Psoas muscle (tissue), 7 donors: ENCODE measurements at regions not wholly inside any gene's neighbourhood (a gene's known extent, or its start where the extent isn't known, plus 50 kb on each side); places are given as distances from the start of the nearest gene placed in this dataset.
"Not testable (repeated sequence)": the region's sequence is repeated elsewhere in the genome, so short reads cannot be mapped to it uniquely, and the experiment has no call there.

ENCODE experiments used
- ATAC-seq, 4 donors: fragments of 200-7000 bp; cut with Tn5 transposase; one replicate each; pipeline ENCODE4 v1.9.1; 2020; ENCODE audit warnings: moderate library complexity in 3 of 4, mild to moderate bottlenecking in 2 of 4
- DNase-seq, 2 donors: peaks; one replicate each; pipeline ENCODE4 v3.0.0-alpha.2; 2020
- H3K27ac ChIP-seq: fragments of 200-600 bp; one replicate; pipeline ENCODE4 v1.8.0; 2022
- H3K27me3 ChIP-seq, 3 donors: fragments of 200-600 bp in 1 of 3; one replicate each; pipeline versions ENCODE4 v1.6.1 to v1.8.0; 2013 to 2022; ENCODE audit warnings: low read length in 2 of 3, mild to moderate bottlenecking in 2 of 3, moderate library complexity in 1 of 3; ENCODE audit not compliant: insufficient read depth in 3 of 3
- H3K36me3 ChIP-seq, 2 donors: fragments of 200-600 bp in 1 of 2; one replicate each; pipeline versions ENCODE4 v1.6.1 to v1.8.0; 2013 to 2022; ENCODE audit warnings: low read depth in 1 of 2, mild to moderate bottlenecking in 1 of 2, moderate library complexity in 1 of 2; ENCODE audit not compliant: insufficient read depth in 1 of 2
- H3K4me1 ChIP-seq: fragments of 200-600 bp; one replicate; pipeline ENCODE4 v1.8.0; 2022
- H3K4me3 ChIP-seq: fragments of 200-600 bp; one replicate; pipeline ENCODE4 v1.8.0; 2022; ENCODE audit warnings: mild to moderate bottlenecking
- H3K9me3 ChIP-seq: fragments of 200-600 bp; one replicate; pipeline ENCODE4 v1.8.0; 2022
- CTCF ChIP-seq: fragments of 200-600 bp; IDR thresholded peaks from one replicate; pipeline ENCODE4 v1.8.0; 2022; ENCODE audit warnings: antibody characterized with exemption
- WGBS, 3 donors: extraction: QIAGEN DNeasy Blood & Tissue Kit; methylation state at CpG; one replicate each; pipeline versions ENCODE4 v1.1.6 to v1.1.7; 2013; 5-methylcytosine and 5-hydroxymethylcytosine counted together
- intact Hi-C, 2 donors: fragments of 100-400 bp; cut with DNase I; formaldehyde crosslinking; loops; one replicate each; pipeline versions ENCODE4 v1.11.0 to v1.14.2; 2022
- donor health status: healthy with polysubstance abuse.
- donor health status: DM: no; HTN: no; CAD: no; lungs with moderate emphysema.
- donor health status: Bipolar disorder and iron deficiency.
- donor health status: healthy.
- donor health status: DM: yes; HTN: yes; CAD: no.
- donor health status: DM: no; HTN: no; CAD: no.
- donor health status: DM: yes; HTN: yes; CAD: no.

- Histone ChIP-seq H3K27me3 (no peaks in the 10 kb centered on the region), H3K9me3 (no peaks in the 10 kb centered on the region), H3K36me3 (no peaks in the 10 kb centered on the region), H3K4me3 (no peak overlapping the region), H3K27ac (no peak overlapping the region), H3K4me1 (no peaks in the 10 kb centered on the region)
- no peak for TF ChIP-seq CTCF
- DNase-seq (no peak), ATAC-seq (no peak)
- intact Hi-C loops, result no loop called here
- WGBS, 3 donors, result 46 to 56% (median 48%) methylated on average over 3 of the region's 3 CpGs
Observed at GRCh38 chr5:157983906-157984551, 125.1 kb upstream of the CLINT1 start.

- intact Hi-C loops, result no loop called here
- no peak overlapping the region for H3K27ac ChIP-seq
- H3K36me3 ChIP-seq, result no peaks in the 10 kb centered on the region
- H3K4me3 ChIP-seq, result no peak overlapping the region
- H3K9me3 ChIP-seq, result no peaks in the 10 kb centered on the region
- no peaks in the 10 kb centered on the region for H3K27me3 ChIP-seq
- ATAC-seq (no peak), DNase-seq (no peak)
- WGBS, 3 donors, result 38 to 60% (median 58%) methylated on average over 2 of the region's 2 CpGs
- no peaks in the 10 kb centered on the region for H3K4me1 ChIP-seq
- no peak for TF ChIP-seq CTCF
Observed at GRCh38 chr5:157978061-157978460, 119.1 kb upstream of the CLINT1 start.

DNA sequence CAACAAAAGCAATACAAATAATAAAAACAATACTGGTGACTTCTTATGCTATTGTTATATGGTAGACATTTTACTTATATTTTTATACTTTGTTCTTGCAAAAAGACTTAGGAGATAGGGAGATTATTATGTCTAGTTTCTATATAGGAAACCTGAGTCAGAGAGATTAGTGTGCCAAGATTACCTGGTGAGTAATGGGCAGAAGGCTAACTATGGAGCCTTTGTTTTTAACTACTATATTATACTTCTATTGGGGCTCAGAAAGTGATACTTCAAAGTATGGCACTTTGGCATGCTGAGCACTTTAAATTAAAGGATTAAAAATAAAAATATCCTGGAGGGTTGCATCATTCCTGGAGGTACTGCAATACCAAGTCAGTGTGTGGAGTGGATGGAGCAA, 117.5 kb upstream of the CLINT1 start:
- no peak for TF ChIP-seq CTCF
- no peak for ATAC-seq
- no peak overlapping the region for H3K27ac ChIP-seq
- no peaks in the 10 kb centered on the region for H3K27me3 ChIP-seq
- intact Hi-C loops, result no loop called here
- no peak overlapping the region for H3K4me3 ChIP-seq
- no peak for DNase-seq
- H3K36me3 ChIP-seq, result no peaks in the 10 kb centered on the region
- no peaks in the 10 kb centered on the region for H3K4me1 ChIP-seq
- H3K9me3 ChIP-seq, result no peaks in the 10 kb centered on the region

DNA sequence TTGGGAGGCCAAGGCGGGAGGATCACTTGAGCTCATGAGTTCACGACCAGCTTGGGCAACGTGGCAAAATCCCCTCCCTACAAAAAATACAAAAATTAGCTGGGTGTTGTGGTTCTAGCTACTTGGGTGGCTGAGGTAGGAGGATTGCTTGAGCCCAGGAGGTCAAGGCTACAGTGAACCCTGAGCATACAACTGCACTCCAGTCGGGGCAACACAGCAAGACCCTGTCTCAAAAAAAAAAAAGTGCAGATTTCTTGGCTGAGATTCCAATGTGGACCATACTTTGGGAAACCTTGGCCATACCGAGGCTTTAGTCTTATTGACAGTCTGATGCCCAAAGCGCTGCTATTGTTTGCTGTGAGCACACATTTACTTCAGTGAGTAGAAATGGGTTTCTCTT, 113.6 kb upstream of the CLINT1 start:
- no peaks in the 10 kb centered on the region for H3K4me1 ChIP-seq
- H3K27me3 ChIP-seq, result no peaks in the 10 kb centered on the region
- TF ChIP-seq CTCF, result no peak
- no peak for DNase-seq
- no peak for ATAC-seq
- 92 to 96% (median 92%) methylated on average over 6 of the region's 6 CpGs for WGBS, 3 donors
- H3K36me3 ChIP-seq, result no peaks in the 10 kb centered on the region
- no peak overlapping the region for H3K27ac ChIP-seq
- intact Hi-C loops, result no loop called here
- no peaks in the 10 kb centered on the region for H3K9me3 ChIP-seq
- no peak overlapping the region for H3K4me3 ChIP-seq

- Histone ChIP-seq H3K27ac (no peak overlapping the region), H3K4me3 (no peak overlapping the region), H3K27me3 (no peaks in the 10 kb centered on the region), H3K9me3 (no peaks in the 10 kb centered on the region), H3K4me1 (no peaks in the 10 kb centered on the region), H3K36me3 (no peaks in the 10 kb centered on the region)
- ATAC-seq, result no peak
- DNase-seq, result no peak
- WGBS, 3 donors, result 19 to 34% (median 19%) methylated on average over 5 of the region's 5 CpGs
- TF ChIP-seq CTCF, result no peak
- intact Hi-C loops, result no loop called here
Observed at GRCh38 chr5:157971571-157972216, 112.7 kb upstream of the CLINT1 start.

DNA sequence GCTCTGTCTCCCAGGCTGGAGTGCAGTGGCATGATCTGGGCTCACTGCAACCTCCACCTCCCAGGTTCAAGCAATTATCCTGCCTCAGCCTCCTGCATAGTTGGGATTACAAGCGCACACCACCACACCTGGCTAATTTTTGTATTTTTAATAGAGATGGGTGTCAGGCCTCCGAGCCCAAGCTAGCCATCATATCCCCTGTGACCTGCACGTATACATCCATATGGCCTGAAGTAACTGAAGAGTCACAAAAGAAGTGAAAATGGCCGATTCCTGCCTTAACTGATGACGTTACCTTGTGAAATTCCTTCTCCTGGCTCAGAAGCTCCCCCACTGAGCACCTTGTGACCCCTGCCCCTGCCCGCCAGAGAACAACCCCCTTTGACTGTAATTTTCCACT, 109.6 kb upstream of the CLINT1 start:
- DNase-seq, H3K27ac ChIP-seq, H3K4me3 ChIP-seq, intact Hi-C loops, H3K9me3 ChIP-seq, H3K36me3 ChIP-seq, H3K27me3 ChIP-seq, H3K4me1 ChIP-seq, ATAC-seq: not testable (repeated sequence)
- WGBS, 3 donors, result 57 to 90% (median 81%) methylated on average over 5 to 6 of the region's 6 CpGs
